IgD-negative memory B cell (primary cell): ENCODE measurements at regions not wholly inside any gene's neighbourhood (a gene's known extent, or its start where the extent isn't known, plus 50 kb on each side); places are given as distances from the start of the nearest gene placed in this dataset.

Source experiments
- H3K27ac Mint-ChIP-seq, 3 donors: one replicate each; pipeline ENCODE4 v1.8.0; 2020 to 2022; ENCODE audit warnings: mild to moderate bottlenecking in 3 of 3, mixed read lengths in 3 of 3, moderate library complexity in 1 of 3
- H3K27me3 Mint-ChIP-seq: one replicate; pipeline ENCODE4 v1.8.0; 2021; ENCODE audit warnings: mixed read lengths
- H3K36me3 Mint-ChIP-seq: one replicate; pipeline ENCODE4 v1.8.0; 2020; ENCODE audit warnings: mild to moderate bottlenecking, mixed read lengths
- H3K4me1 Mint-ChIP-seq, 3 donors: one replicate each; pipeline ENCODE4 v1.8.0; 2020 to 2022; ENCODE audit warnings: mixed read lengths in 3 of 3, mild to moderate bottlenecking in 1 of 3
- H3K4me3 Mint-ChIP-seq, 4 donors: one replicate each; pipeline ENCODE4 v1.8.0; 2020 to 2022; ENCODE audit warnings: mild to moderate bottlenecking in 4 of 4, mixed read lengths in 4 of 4, moderate library complexity in 3 of 4
- H3K9me3 Mint-ChIP-seq, 3 donors: one replicate each; pipeline ENCODE4 v1.8.0; 2020 to 2021; ENCODE audit warnings: mixed read lengths in 3 of 3, mild to moderate bottlenecking in 1 of 3

DNA sequence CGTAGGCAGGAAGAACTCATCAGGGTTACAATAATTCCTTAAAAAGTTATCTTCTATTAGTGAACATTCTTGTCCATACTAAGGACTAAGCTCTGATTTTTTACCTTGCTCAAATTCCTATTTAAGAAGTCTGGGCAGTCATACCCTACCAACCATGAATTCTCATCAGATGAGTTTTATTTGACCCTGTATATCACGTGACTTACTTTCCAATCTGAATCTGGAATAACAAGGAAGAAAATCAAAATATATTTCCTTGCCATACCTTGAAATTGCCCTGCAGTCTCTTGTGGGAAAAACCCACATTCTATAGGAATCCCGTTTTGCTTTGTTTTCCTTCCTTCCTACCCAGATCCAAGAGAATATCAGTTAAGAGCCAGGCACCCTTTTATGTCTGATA is 352.7 kb downstream of the AKAIN1 start:
- H3K4me1 Mint-ChIP-seq = no peaks in the 10 kb centered on the region
- H3K9me3 Mint-ChIP-seq = peaks cover 0 to 11% (median 4%) of the 10 kb centered on the region in 3 donors
- H3K36me3 Mint-ChIP-seq = peaks cover 1% of the 10 kb centered on the region
- no peaks in the 10 kb centered on the region for H3K27me3 Mint-ChIP-seq
- H3K27ac Mint-ChIP-seq = no peak overlapping the region
- no peak overlapping the region for H3K4me3 Mint-ChIP-seq

GRCh38 chr18:4843771-4844170 is 353.3 kb downstream of the AKAIN1 start:
- H3K36me3 Mint-ChIP-seq = peaks cover 1% of the 10 kb centered on the region
- no peak overlapping the region for H3K4me3 Mint-ChIP-seq
- no peaks in the 10 kb centered on the region for H3K27me3 Mint-ChIP-seq
- H3K9me3 Mint-ChIP-seq = peaks cover 0 to 11% (median 4%) of the 10 kb centered on the region in 3 donors
- no peaks in the 10 kb centered on the region for H3K4me1 Mint-ChIP-seq
- H3K27ac Mint-ChIP-seq = no peak overlapping the region

GRCh38 chr18:4842751-4843150 is 354.3 kb downstream of the AKAIN1 start:
- no peaks in the 10 kb centered on the region for H3K27me3 Mint-ChIP-seq
- no peak overlapping the region for H3K27ac Mint-ChIP-seq
- peaks cover 1% of the 10 kb centered on the region for H3K36me3 Mint-ChIP-seq
- no peak overlapping the region for H3K4me3 Mint-ChIP-seq
- no peaks in the 10 kb centered on the region for H3K4me1 Mint-ChIP-seq
- H3K9me3 Mint-ChIP-seq = peaks cover 0 to 11% (median 6%) of the 10 kb centered on the region in 3 donors

DNA sequence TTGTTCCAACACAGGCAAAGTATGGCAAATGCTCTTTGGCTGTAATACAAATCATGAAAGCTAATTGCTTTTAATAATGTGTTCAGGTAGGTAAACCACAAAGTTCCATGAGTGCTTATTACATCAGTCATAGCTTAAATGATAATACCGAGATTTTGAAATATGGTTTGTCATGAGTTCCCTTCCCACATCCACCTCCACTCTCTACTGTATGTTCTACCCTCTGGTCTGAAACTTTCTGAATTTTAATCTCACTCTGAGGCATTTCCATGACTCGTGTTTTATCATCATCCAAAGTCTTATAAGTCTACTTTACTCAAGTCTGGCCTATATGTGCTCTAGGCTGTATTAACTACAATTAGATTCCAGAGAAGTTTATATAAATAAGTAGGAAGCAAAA is 354.8 kb downstream of the AKAIN1 start:
- Mint-ChIP-seq H3K27ac (no peak overlapping the region), H3K4me1 (no peaks in the 10 kb centered on the region), H3K27me3 (no peaks in the 10 kb centered on the region), H3K4me3 (no peak overlapping the region), H3K36me3 (peaks cover 1% of the 10 kb centered on the region), H3K9me3 (peaks cover 0 to 9% (median 6%) of the 10 kb centered on the region in 3 donors)

- Mint-ChIP-seq H3K9me3 (peaks cover 0 to 6% (median 3%) of the 10 kb centered on the region in 3 donors), H3K4me1 (no peaks in the 10 kb centered on the region), H3K36me3 (no peaks in the 10 kb centered on the region), H3K27ac (no peak overlapping the region), H3K4me3 (no peak overlapping the region), H3K27me3 (no peaks in the 10 kb centered on the region)
Measured at GRCh38 chr18:4839639-4840038, 357.4 kb downstream of the AKAIN1 start.

- Mint-ChIP-seq H3K27ac (no peak overlapping the region), H3K4me3 (no peak overlapping the region), H3K36me3 (no peaks in the 10 kb centered on the region), H3K27me3 (no peaks in the 10 kb centered on the region), H3K9me3 (peaks cover 0 to 2% (median 0%) of the 10 kb centered on the region in 3 donors), H3K4me1 (no peaks in the 10 kb centered on the region)
Measured at GRCh38 chr18:4836141-4836540, 360.9 kb downstream of the AKAIN1 start.

DNA sequence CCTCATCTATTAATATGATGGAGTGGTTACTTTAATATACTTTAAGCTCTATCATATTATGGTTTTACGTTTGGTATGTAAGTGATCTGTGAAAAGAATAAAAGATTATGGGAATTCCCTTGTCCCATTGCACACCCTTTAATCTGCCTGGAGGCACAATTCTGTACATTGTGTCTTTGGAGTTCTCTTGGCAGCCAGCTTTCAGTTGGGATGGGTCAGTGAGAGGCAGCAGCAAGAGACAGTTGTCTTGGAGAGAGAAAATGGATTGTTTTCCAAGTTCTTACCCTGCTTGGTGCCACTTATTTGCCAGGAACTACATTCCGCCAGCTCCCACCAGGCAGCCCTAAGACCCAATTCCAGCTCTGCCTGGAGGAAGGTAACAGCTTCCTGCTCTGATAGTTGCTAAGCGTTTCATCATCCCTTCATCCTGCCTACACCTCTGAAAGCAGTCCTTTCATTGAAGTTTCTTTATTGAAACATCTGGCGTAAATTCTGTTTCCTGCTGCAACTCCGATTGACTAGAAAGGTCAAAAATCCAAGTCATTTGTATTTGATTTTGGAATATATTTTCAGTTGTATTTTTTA is 365.2 kb downstream of the AKAIN1 start:
- H3K36me3 Mint-ChIP-seq = no peaks in the 10 kb centered on the region
- no peak overlapping the region for H3K4me3 Mint-ChIP-seq
- H3K4me1 Mint-ChIP-seq = no peaks in the 10 kb centered on the region
- H3K27me3 Mint-ChIP-seq = no peaks in the 10 kb centered on the region
- no peak overlapping the region for H3K27ac Mint-ChIP-seq
- no peaks in the 10 kb centered on the region for H3K9me3 Mint-ChIP-seq

DNA sequence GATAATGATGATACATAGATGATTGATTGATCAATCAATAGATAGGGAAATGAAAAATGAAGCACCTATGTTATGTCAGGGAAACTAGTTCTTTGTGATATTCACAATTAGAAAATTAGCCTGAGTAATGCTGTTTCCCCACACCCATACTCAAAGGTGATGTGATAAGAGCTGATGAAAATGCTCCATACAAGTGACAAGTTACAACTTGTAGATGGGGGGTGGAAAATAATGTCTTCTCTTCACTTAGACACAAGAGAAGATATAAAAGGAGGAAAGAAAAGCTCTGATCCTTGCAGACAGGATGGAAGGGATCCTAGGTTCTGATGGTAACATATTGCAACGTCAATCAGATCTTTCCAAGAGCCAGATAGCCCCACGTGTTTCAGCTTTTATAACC is 365.9 kb downstream of the AKAIN1 start:
- no peak overlapping the region for H3K27ac Mint-ChIP-seq
- no peaks in the 10 kb centered on the region for H3K36me3 Mint-ChIP-seq
- H3K4me3 Mint-ChIP-seq = no peak overlapping the region
- H3K9me3 Mint-ChIP-seq = no peaks in the 10 kb centered on the region
- no peaks in the 10 kb centered on the region for H3K4me1 Mint-ChIP-seq
- H3K27me3 Mint-ChIP-seq = no peaks in the 10 kb centered on the region

GRCh38 chr18:4823091-4823490 is 368.0 kb upstream of the DLGAP1 start:
- H3K4me3 Mint-ChIP-seq = no peak overlapping the region
- no peaks in the 10 kb centered on the region for H3K36me3 Mint-ChIP-seq
- peaks cover 0 to 5% (median 2%) of the 10 kb centered on the region in 3 donors for H3K9me3 Mint-ChIP-seq
- no peaks in the 10 kb centered on the region for H3K27me3 Mint-ChIP-seq
- no peak overlapping the region for H3K27ac Mint-ChIP-seq
- no peaks in the 10 kb centered on the region for H3K4me1 Mint-ChIP-seq

- H3K4me1 Mint-ChIP-seq = no peaks in the 10 kb centered on the region
- H3K27me3 Mint-ChIP-seq = no peaks in the 10 kb centered on the region
- H3K9me3 Mint-ChIP-seq = peaks cover 2 to 5% (median 2%) of the 10 kb centered on the region in 3 donors
- H3K36me3 Mint-ChIP-seq = no peaks in the 10 kb centered on the region
- no peak overlapping the region for H3K27ac Mint-ChIP-seq
- H3K4me3 Mint-ChIP-seq = no peak overlapping the region
Measured at GRCh38 chr18:4821801-4822200, 366.7 kb upstream of the DLGAP1 start.

GRCh38 chr18:4817665-4818064 is 362.6 kb upstream of the DLGAP1 start:
- Mint-ChIP-seq H3K4me3 (no peak overlapping the region), H3K4me1 (no peaks in the 10 kb centered on the region), H3K27me3 (no peaks in the 10 kb centered on the region), H3K9me3 (peaks cover 4 to 15% (median 4%) of the 10 kb centered on the region in 3 donors), H3K36me3 (no peaks in the 10 kb centered on the region), H3K27ac (no peak overlapping the region)

GRCh38 chr18:4813708-4814107 is 358.6 kb upstream of the DLGAP1 start:
- Mint-ChIP-seq H3K9me3 (peaks cover 2 to 15% (median 2%) of the 10 kb centered on the region in 3 donors), H3K4me1 (no peaks in the 10 kb centered on the region)

DNA sequence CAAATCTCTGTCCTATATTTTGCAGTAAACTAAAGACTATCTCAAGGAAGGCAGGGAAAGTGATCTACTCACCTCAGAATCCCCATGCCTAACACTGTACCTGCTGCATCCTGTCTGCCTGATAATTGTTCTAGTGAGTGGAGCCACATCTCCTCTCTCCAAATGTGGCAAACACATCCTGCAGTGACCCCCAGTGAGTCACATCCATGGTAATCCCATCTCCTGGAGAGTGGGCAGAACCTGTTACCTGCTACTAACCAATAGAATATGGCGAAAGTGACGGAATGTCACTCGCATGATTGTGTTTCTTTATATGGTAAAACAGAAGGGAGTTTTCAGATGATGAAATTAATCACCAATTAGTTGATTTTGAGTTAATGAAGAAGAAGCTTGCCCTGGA is 353.8 kb upstream of the DLGAP1 start:
- peaks cover 2 to 12% (median 3%) of the 10 kb centered on the region in 3 donors for H3K9me3 Mint-ChIP-seq
- no peaks in the 10 kb centered on the region for H3K27me3 Mint-ChIP-seq
- H3K27ac Mint-ChIP-seq = no peak overlapping the region
- no peaks in the 10 kb centered on the region for H3K36me3 Mint-ChIP-seq
- no peaks in the 10 kb centered on the region for H3K4me1 Mint-ChIP-seq
- H3K4me3 Mint-ChIP-seq = no peak overlapping the region

More at GRCh38 chr18:4813708-4814107, 358.6 kb upstream of the DLGAP1 start:
- Mint-ChIP-seq H3K27me3 (no peaks in the 10 kb centered on the region), H3K36me3 (no peaks in the 10 kb centered on the region), H3K27ac (no peak overlapping the region), H3K4me3 (no peak overlapping the region)

- peaks cover 2 to 6% (median 5%) of the 10 kb centered on the region in 3 donors for H3K9me3 Mint-ChIP-seq
- no peak overlapping the region for H3K27ac Mint-ChIP-seq
- no peaks in the 10 kb centered on the region for H3K4me1 Mint-ChIP-seq
- H3K27me3 Mint-ChIP-seq = no peaks in the 10 kb centered on the region
- no peaks in the 10 kb centered on the region for H3K36me3 Mint-ChIP-seq
- H3K4me3 Mint-ChIP-seq = no peak overlapping the region
Measured at GRCh38 chr18:4807604-4808293, 352.6 kb upstream of the DLGAP1 start.

DNA sequence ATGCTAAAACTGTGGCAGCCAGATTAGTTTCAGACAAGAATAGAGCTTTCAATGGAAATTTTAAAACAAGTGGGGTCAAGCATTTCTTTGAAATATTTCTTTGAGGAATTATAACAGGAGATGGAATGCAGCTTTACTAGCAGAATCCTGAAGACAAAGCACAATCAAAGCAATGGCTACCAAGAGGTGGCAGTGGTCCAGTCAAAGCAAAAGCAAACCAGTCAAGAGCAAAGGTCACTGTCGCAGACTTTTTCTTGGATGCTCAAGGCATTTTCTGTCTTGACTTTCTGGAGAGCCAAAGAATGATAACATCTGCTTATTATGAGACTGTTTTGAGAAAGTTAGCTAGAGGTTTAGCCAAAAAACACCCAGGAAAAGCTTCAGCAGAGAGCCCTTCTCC is 351.2 kb upstream of the DLGAP1 start:
- Mint-ChIP-seq H3K27me3 (no peaks in the 10 kb centered on the region), H3K4me1 (no peaks in the 10 kb centered on the region), H3K27ac (no peak overlapping the region), H3K4me3 (no peak overlapping the region), H3K36me3 (no peaks in the 10 kb centered on the region), H3K9me3 (peaks cover 2 to 6% (median 5%) of the 10 kb centered on the region in 3 donors)

- no peaks in the 10 kb centered on the region for H3K27me3 Mint-ChIP-seq
- no peak overlapping the region for H3K27ac Mint-ChIP-seq
Measured at GRCh38 chr18:4802296-4802695, 347.2 kb upstream of the DLGAP1 start.

More at GRCh38 chr18:4802296-4802695, 347.2 kb upstream of the DLGAP1 start:
- Mint-ChIP-seq H3K36me3 (no peaks in the 10 kb centered on the region), H3K4me1 (no peaks in the 10 kb centered on the region), H3K4me3 (no peak overlapping the region), H3K9me3 (peaks cover 7 to 14% (median 8%) of the 10 kb centered on the region in 3 donors)
